IMR-90 (cell line): ENCODE measurements at regions not wholly inside any gene's neighbourhood (a gene's known extent, or its start where the extent isn't known, plus 50 kb on each side); places are given as distances from the start of the nearest gene placed in this dataset.

Source experiments
- ATAC-seq: fragments of 200-7000 bp; cut with Tn5 transposase; 2 replicates; pipeline ENCODE4 v1.9.1; 2020; ENCODE audit warnings: low read depth, mild to moderate bottlenecking, moderate library complexity
- BruUV-seq: library from RNA; stranded (reverse); fragments of 400-500 nt; replicated peaks from 2 replicates; lab custom pipeline; 2021; lab: Mats Ljungman, UMichigan
- CTCF ChIA-PET: fragments of 300-600 bp; formaldehyde crosslinking; extraction: SDS; loops from one replicate; lab custom pipeline; 2021; ENCODE audit warnings: antibody characterized with exemption; lab: Yijun Ruan, JAX
- POLR2A ChIA-PET: fragments of 300-600 bp; sonication (Branson Sonifier 250); formaldehyde crosslinking; loops from one replicate; lab custom pipeline; 2022; ENCODE audit warnings: antibody characterized with exemption; ENCODE audit not compliant: unreplicated experiment; lab: Charles Lee
- DNase-seq: peaks from one replicate; pipeline ENCODE4 v3.0.0; 2013
- H2AFZ ChIP-seq: replicated peaks from 2 replicates; pipeline ENCODE3; 2013; ENCODE audit warnings: low read length, mild to moderate bottlenecking; ENCODE audit not compliant: poor library complexity
- H2AK5ac ChIP-seq: 2 replicates; pipeline ENCODE4 v1.6.1; 2013; ENCODE audit warnings: low read depth, low read length, inconsistent platforms
- H2AK9ac ChIP-seq: replicated peaks from 2 replicates; pipeline ENCODE3; 2013; ENCODE audit warnings: mild to moderate bottlenecking, low read depth, low read length, moderate library complexity; ENCODE audit not compliant: poor library complexity
- H2BK120ac ChIP-seq: 2 replicates; pipeline ENCODE4 v1.6.1; 2013; ENCODE audit warnings: low read depth, low read length, inconsistent platforms
- H2BK15ac ChIP-seq: 3 replicates; pipeline ENCODE4 v1.6.1; 2013; ENCODE audit warnings: low read depth, low read length, inconsistent platforms
- H2BK20ac ChIP-seq: 2 replicates; pipeline ENCODE4 v1.6.1; 2013; ENCODE audit warnings: low read depth, mild to moderate bottlenecking, inconsistent platforms, low read length, moderate library complexity
- H2BK5ac ChIP-seq: 2 replicates; pipeline ENCODE4 v1.6.1; 2013; ENCODE audit warnings: mild to moderate bottlenecking, low read depth, low read length, inconsistent platforms; ENCODE audit not compliant: poor library complexity, severe bottlenecking
- H3K14ac ChIP-seq: replicated peaks from 2 replicates; pipeline ENCODE4 v1.6.1; 2013; ENCODE audit warnings: low read depth, low read length, inconsistent platforms
- H3K18ac ChIP-seq: 2 replicates; pipeline ENCODE4 v1.6.1; 2013; ENCODE audit warnings: low read depth, low read length, control low read depth
- H3K23ac ChIP-seq: 2 replicates; pipeline ENCODE4 v1.6.1; 2013; ENCODE audit warnings: low read depth, low read length, inconsistent platforms
- H3K27ac ChIP-seq: 2 replicates; pipeline ENCODE4 v1.5.1; 2013; ENCODE audit warnings: mild to moderate bottlenecking, control low read depth, low read length; ENCODE audit not compliant: insufficient read depth
- H3K27me3 ChIP-seq: 2 replicates; pipeline ENCODE4 v1.6.1; 2013; ENCODE audit warnings: low read length; ENCODE audit not compliant: control insufficient read depth, insufficient read depth
- H3K36me3 ChIP-seq: 2 replicates; pipeline ENCODE4 v1.6.1; 2013; ENCODE audit warnings: low read length, mixed read lengths; ENCODE audit not compliant: control insufficient read depth, insufficient read depth
- H3K4ac ChIP-seq: 2 replicates; pipeline ENCODE4 v1.6.1; 2013; ENCODE audit warnings: low read depth, low read length, inconsistent platforms
- H3K4me1 ChIP-seq: 2 replicates; pipeline ENCODE4 v1.6.1; 2013; ENCODE audit warnings: low read length, mixed read lengths; ENCODE audit not compliant: control insufficient read depth, insufficient read depth
- H3K4me2 ChIP-seq: 2 replicates; pipeline ENCODE4 v1.6.1; 2013; ENCODE audit warnings: low read depth, mild to moderate bottlenecking, control low read depth, low read length, moderate library complexity
- H3K4me3 ChIP-seq: 2 replicates; pipeline ENCODE4 v1.5.1; 2013; ENCODE audit warnings: low read depth, mild to moderate bottlenecking, control low read depth, low read length, moderate library complexity; ENCODE audit not compliant: insufficient read depth
- H3K56ac ChIP-seq: 2 replicates; pipeline ENCODE4 v1.6.1; 2013; ENCODE audit warnings: low read length, inconsistent platforms; ENCODE audit not compliant: insufficient read depth; ENCODE audit errors: extremely low read depth
- H3K79me1 ChIP-seq, 2 experiments: 2 replicates each; pipeline ENCODE4 v1.6.1; 2013; ENCODE audit warnings: low read length in 2 of 2, inconsistent platforms in 1 of 2, low read depth in 1 of 2
- H3K9ac ChIP-seq: 2 replicates; pipeline ENCODE4 v1.6.1; 2013; ENCODE audit warnings: low read depth, low read length, control low read depth
- H3K9me1 ChIP-seq: 2 replicates; pipeline ENCODE4 v1.6.1; 2013; ENCODE audit warnings: low read length, inconsistent platforms; ENCODE audit not compliant: insufficient read depth
- H3K9me3 ChIP-seq: 2 replicates; pipeline ENCODE4 v1.6.1; 2013; ENCODE audit warnings: low read length; ENCODE audit not compliant: control insufficient read depth, insufficient read depth
- H4K20me1 ChIP-seq: 2 replicates; pipeline ENCODE4 v1.6.1; 2013; ENCODE audit warnings: low read length, inconsistent platforms; ENCODE audit not compliant: insufficient read depth
- H4K5ac ChIP-seq: 2 replicates; pipeline ENCODE4 v1.6.1; 2013; ENCODE audit warnings: mild to moderate bottlenecking, low read depth, low read length, control low read depth
- H4K8ac ChIP-seq, 2 experiments: 2 replicates each; pipeline ENCODE4 v1.6.1; 2013; ENCODE audit warnings: low read depth in 2 of 2, low read length in 2 of 2, control low read depth in 1 of 2, inconsistent platforms in 1 of 2
- H4K91ac ChIP-seq: 2 replicates; pipeline ENCODE4 v1.6.1; 2013; ENCODE audit warnings: low read depth, low read length, inconsistent platforms; ENCODE audit not compliant: insufficient read depth
- BHLHE40 ChIP-seq: fragments of 150-350 bp; IDR thresholded peaks from 2 replicates; pipeline ENCODE4 v1.6.1; 2016; ENCODE audit warnings: mild to moderate bottlenecking, low read depth, low read length
- CEBPB ChIP-seq: IDR thresholded peaks from 2 replicates; pipeline ENCODE4 v1.6.1; 2012; ENCODE audit warnings: low read depth, low read length, improper control_type of control experiment
- CHD1 ChIP-seq: IDR thresholded peaks from 2 replicates; pipeline ENCODE4 v1.6.1; 2012; ENCODE audit warnings: low read depth, low read length, improper control_type of control experiment
- CTCF ChIP-seq: conservative IDR thresholded peaks from 2 replicates; pipeline ENCODE4 v1.5.1; 2012; ENCODE audit warnings: mild to moderate bottlenecking, low read depth, low read length, improper control_type of control experiment
- ELK1 ChIP-seq: fragments of 150-350 bp; IDR thresholded peaks from 2 replicates; pipeline ENCODE4 v1.6.1; 2016; ENCODE audit warnings: low read depth, mild to moderate bottlenecking, low read length, moderate library complexity, borderline replicate concordance
- FOS ChIP-seq: fragments of 150-350 bp; IDR thresholded peaks from 2 replicates; pipeline ENCODE4 v1.6.1; 2016; ENCODE audit warnings: low read depth, low read length
- MAFK ChIP-seq: IDR thresholded peaks from 2 replicates; pipeline ENCODE4 v1.6.1; 2012; ENCODE audit warnings: low read depth, low read length, improper control_type of control experiment
- MAZ ChIP-seq: IDR thresholded peaks from 2 replicates; pipeline ENCODE4 v1.6.1; 2012; ENCODE audit warnings: low read depth, mild to moderate bottlenecking, low read length, improper control_type of control experiment, moderate library complexity, borderline replicate concordance
- MXI1 ChIP-seq: IDR thresholded peaks from 2 replicates; pipeline ENCODE4 v1.6.1; 2012; ENCODE audit warnings: low read depth, mild to moderate bottlenecking, low read length, moderate library complexity, borderline replicate concordance
- NFE2L2 ChIP-seq: fragments of 150-350 bp; IDR thresholded peaks from 2 replicates; pipeline ENCODE4 v1.6.1; 2016; ENCODE audit warnings: low read depth, mild to moderate bottlenecking, low read length
- POLR2A ChIP-seq: IDR thresholded peaks from 2 replicates; pipeline ENCODE4 v1.6.1; 2012; ENCODE audit warnings: mild to moderate bottlenecking, low read depth, low read length
- RAD21 ChIP-seq: IDR thresholded peaks from 2 replicates; pipeline ENCODE4 v1.6.1; 2012; ENCODE audit warnings: low read length, improper control_type of control experiment
- RCOR1 ChIP-seq: IDR thresholded peaks from 2 replicates; pipeline ENCODE4 v1.6.1; 2012; ENCODE audit warnings: mild to moderate bottlenecking, low read length, improper control_type of control experiment; ENCODE audit not compliant: insufficient replicate concordance
- RFX5 ChIP-seq: IDR thresholded peaks from 2 replicates; pipeline ENCODE4 v1.8.0; 2012; ENCODE audit warnings: low read depth, mild to moderate bottlenecking, low read length, moderate library complexity
- SMC3 ChIP-seq: fragments of 150-350 bp; IDR thresholded peaks from 2 replicates; pipeline ENCODE4 v1.6.1; 2016; ENCODE audit warnings: low read depth, mild to moderate bottlenecking, antibody characterized with exemption, low read length, moderate library complexity
- USF2 ChIP-seq: fragments of 150-350 bp; IDR thresholded peaks from 2 replicates; pipeline ENCODE4 v1.6.1; 2017; ENCODE audit warnings: mild to moderate bottlenecking, antibody characterized with exemption, low read length, low read depth
- WGBS, 2 experiments: methylation state at CpG; one replicate each; pipeline versions ENCODE4 v1.1.5 to v1.1.7; 2013; ENCODE audit warnings: missing lambda C conversion rate in 2 of 2; ENCODE audit not compliant: insufficient read length in 1 of 2; ENCODE audit errors: extremely low coverage in 2 of 2; 5-methylcytosine and 5-hydroxymethylcytosine counted together
- dilution Hi-C: fragments of 300-500 bp; cut with HindIII; formaldehyde crosslinking; loops from one replicate; pipeline ENCODE4 v1.14.3; 2018; ENCODE audit warnings: low sequenced_read_pairs; ENCODE audit not compliant: unreplicated experiment
- in situ Hi-C: fragments of 300-500 bp; cut with MboI; formaldehyde crosslinking; loops from 3 replicates; pipeline ENCODE4 v1.14.3; 2019; ENCODE audit warnings: low sequenced_read_pairs, inconsistent platforms, mixed read lengths
- intact Hi-C: fragments of 100-400 bp; cut with micrococcal nuclease; formaldehyde crosslinking; loops from 2 replicates; pipeline ENCODE4 v1.10.0; 2022

- ATAC-seq (no peak), DNase-seq (no peak)
- H3K4ac ChIP-seq = no peak overlapping the region
- H3K79me1 ChIP-seq = no peaks in the 10 kb centered on the region
- peaks cover 8% of the 10 kb centered on the region for H3K9me3 ChIP-seq
- H3K27ac ChIP-seq = no peak overlapping the region
- H3K36me3 ChIP-seq = no peaks in the 10 kb centered on the region
- intact Hi-C loops (no loop called here), dilution Hi-C loops (no loop called here), in situ Hi-C loops (no loop called here)
- no peak overlapping the region for H3K9ac ChIP-seq
- H2AFZ ChIP-seq = no peak overlapping the region
- no peak overlapping the region for H2BK5ac ChIP-seq
- H4K5ac ChIP-seq = no peak overlapping the region
- no peak overlapping the region for H3K23ac ChIP-seq
- H3K9me1 ChIP-seq = no peaks in the 10 kb centered on the region
- no peaks in the 10 kb centered on the region for H4K20me1 ChIP-seq
- ChIA-PET CTCF (no interaction called here), POLR2A (no interaction called here)
- H2AK9ac ChIP-seq = no peak overlapping the region
- H2BK120ac ChIP-seq = no peak overlapping the region
- H3K14ac ChIP-seq = no peak overlapping the region
- WGBS, 2 experiments = no CpG with 5 or more reads among the region's 4 CpGs
- no peak overlapping the region for H3K4me2 ChIP-seq
- H3K4me1 ChIP-seq = no peaks in the 10 kb centered on the region
- TF ChIP-seq RFX5 (no peak), RCOR1 (no peak), BHLHE40 (no peak), NFE2L2 (no peak), ELK1 (no peak), RAD21 (no peak), POLR2A (no peak), FOS (no peak), CHD1 (no peak), USF2 (no peak), CEBPB (no peak), MAFK (no peak), SMC3 (no peak), MXI1 (no peak), CTCF (no peak), MAZ (no peak)
- no peak overlapping the region for H3K56ac ChIP-seq
- no peak overlapping the region for H2BK20ac ChIP-seq
- no peak overlapping the region for H4K91ac ChIP-seq
- H3K4me3 ChIP-seq = no peak overlapping the region
- H4K8ac ChIP-seq = no peak overlapping the region
- no TSS peak for BruUV-seq
- H3K18ac ChIP-seq = no peak overlapping the region
- no peaks in the 10 kb centered on the region for H3K27me3 ChIP-seq
- no peak overlapping the region for H2AK5ac ChIP-seq
- H2BK15ac ChIP-seq = no peak overlapping the region
Measured at GRCh38 chr2:139872503-139872902, 1092.3 kb upstream of the NXPH2 start.
